Activated T-cell treated with anti-CD3 and anti-CD28 coated beads, Interleukin-2, amount 50 U/mL, for 4 hours (primary cell): ENCODE measurements at regions not wholly inside any gene's neighbourhood (a gene's known extent, or its start where the extent isn't known, plus 50 kb on each side); places are given as distances from the start of the nearest gene placed in this dataset.
A peak's percentile ranks its signal among the peaks of the same experiment; 100 is the strongest.
"Not testable (repeated sequence)": the region's sequence is repeated elsewhere in the genome, so short reads cannot be mapped to it uniquely, and the experiment has no call there.

Source experiments
- ATAC-seq, 2 donors: fragments of 200-7000 bp; cut with Tn5 transposase; one replicate each; pipeline ENCODE4 v1.10.0; 2021
- DNase-seq: peaks from one replicate; pipeline ENCODE4 v3.0.0-alpha.2; 2020
- H3K27me3 Mint-ChIP-seq: one replicate; pipeline ENCODE4 v1.8.0; 2021; ENCODE audit warnings: low read depth, mixed read lengths
- H3K36me3 Mint-ChIP-seq: one replicate; pipeline ENCODE4 v1.8.0; 2022; ENCODE audit warnings: mixed read lengths; ENCODE audit not compliant: insufficient read depth
- H3K4me1 Mint-ChIP-seq: one replicate; pipeline ENCODE4 v1.8.0; 2021; ENCODE audit warnings: low read depth, mixed read lengths
- H3K4me3 Mint-ChIP-seq: one replicate; pipeline ENCODE4 v1.8.0; 2021; ENCODE audit warnings: mild to moderate bottlenecking, moderate library complexity, mixed read lengths
- H3K9me3 Mint-ChIP-seq: one replicate; pipeline ENCODE4 v1.8.0; 2021; ENCODE audit warnings: mixed read lengths

DNA sequence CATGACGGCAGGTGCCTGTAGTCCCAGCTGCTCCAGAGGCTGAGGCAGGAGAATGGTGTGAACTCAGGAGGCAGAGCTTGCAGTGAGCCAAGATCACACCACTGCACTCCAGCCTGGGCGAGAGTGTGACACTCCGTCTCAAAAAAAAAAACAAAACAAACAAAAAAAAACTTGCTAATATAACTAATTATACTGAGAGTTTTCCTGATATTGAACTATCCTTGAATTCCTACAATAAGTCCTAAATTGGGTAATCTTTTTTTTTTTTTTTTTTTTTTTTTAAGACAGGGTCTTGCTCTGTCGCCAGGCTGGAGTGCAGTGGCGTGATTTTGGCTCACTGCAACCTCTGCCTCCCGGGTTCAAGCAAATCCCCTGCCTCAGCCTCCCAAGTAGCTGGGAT lies 122.7 kb upstream of the ATF7IP start:
- Mint-ChIP-seq H3K9me3 (peaks cover 11% of the 10 kb centered on the region), H3K4me1 (peaks cover 24% of the 10 kb centered on the region)
- not testable (repeated sequence) for H3K36me3 Mint-ChIP-seq, DNase-seq, H3K27me3 Mint-ChIP-seq, ATAC-seq, H3K4me3 Mint-ChIP-seq

DNA sequence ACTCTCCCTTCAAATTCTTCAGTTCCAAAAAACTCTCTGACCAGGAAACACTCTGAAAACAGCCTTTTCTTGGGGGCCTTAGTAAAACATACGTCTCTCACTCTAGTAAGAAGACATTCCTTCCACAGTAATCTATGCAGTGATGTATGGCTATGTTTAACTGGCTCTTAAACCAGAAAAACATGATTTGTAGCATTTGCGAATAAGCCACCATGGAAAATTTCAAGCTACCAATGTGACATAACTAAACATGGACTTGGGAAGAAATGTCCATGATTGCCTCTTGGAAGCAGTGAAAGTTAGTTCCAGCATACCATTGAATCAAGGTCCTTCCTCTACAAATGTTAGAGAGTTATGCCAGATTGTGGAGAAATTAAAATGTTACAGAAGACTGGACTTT lies 121.5 kb upstream of the ATF7IP start:
- peaks cover 2% of the 10 kb centered on the region for H3K36me3 Mint-ChIP-seq
- H3K27me3 Mint-ChIP-seq, result no peaks in the 10 kb centered on the region
- no peak for ATAC-seq
- no peak for DNase-seq
- peaks cover 20% of the 10 kb centered on the region for H3K4me1 Mint-ChIP-seq
- no peak overlapping the region for H3K4me3 Mint-ChIP-seq
- H3K9me3 Mint-ChIP-seq, result peaks cover 11% of the 10 kb centered on the region

DNA sequence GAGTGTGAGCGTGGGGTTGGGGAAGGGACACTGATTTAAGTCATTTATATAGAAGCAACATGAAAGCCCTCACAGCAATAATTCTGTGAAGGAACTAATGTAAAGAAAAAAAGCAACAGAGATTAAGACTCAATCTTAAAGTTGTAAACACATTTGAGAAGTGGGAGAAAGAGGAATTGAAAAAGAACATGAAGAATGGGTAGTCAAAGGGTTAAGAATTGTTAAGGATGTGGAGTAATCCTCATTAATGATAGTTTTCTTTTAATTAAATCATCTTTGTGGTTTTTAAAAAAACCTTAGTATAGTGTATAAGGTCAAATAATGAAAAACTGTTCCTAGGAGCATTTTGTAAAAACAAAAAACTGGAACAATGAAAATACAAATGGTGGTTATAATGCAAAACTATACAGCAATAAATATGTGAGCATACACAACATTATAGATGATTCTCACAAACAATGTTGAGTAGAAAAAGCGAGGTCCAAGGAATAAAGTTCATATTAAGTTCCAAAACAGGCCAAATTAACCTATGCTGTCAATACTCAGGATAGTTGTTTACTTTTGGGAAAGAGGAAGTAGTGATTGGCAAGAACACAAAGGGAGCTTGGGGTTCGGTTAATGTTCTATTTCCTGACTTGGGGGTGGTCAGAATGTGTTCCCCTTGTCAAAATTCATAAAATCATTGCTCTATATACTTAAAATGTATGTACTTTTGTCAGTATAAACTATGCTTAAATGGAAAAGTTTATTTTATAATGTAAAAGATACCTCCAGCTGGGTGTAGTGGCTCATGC lies 120.4 kb upstream of the ATF7IP start:
- DNase-seq (no peak), ATAC-seq (no peak)
- Mint-ChIP-seq H3K27me3 (no peaks in the 10 kb centered on the region), H3K4me1 (peaks cover 8% of the 10 kb centered on the region), H3K9me3 (peaks cover 11% of the 10 kb centered on the region), H3K36me3 (peaks cover 2% of the 10 kb centered on the region), H3K4me3 (no peak overlapping the region)

DNA sequence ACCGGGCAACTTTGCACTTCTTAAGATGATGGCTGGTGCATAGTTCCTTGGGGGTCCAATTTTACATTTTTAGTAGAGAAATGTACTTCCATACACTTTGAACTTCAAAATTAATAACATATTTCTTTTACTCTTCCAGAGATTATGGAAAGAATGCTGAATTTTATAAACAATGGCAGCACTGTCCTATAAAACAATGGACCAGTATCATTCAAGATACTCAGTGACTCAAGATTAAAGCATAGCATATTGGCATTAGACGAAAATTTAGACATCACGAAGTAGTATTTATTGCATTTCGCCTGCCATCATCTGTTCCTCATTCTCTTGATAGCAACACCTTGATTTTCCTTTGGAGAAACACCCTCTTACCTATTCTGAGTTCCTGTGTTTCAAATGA lies 118.3 kb upstream of the ATF7IP start:
- DNase-seq, result no peak
- no peak overlapping the region for H3K4me3 Mint-ChIP-seq
- H3K27me3 Mint-ChIP-seq, result no peaks in the 10 kb centered on the region
- peaks cover 3% of the 10 kb centered on the region for H3K4me1 Mint-ChIP-seq
- no peak for ATAC-seq
- H3K9me3 Mint-ChIP-seq, result peaks cover 11% of the 10 kb centered on the region
- H3K36me3 Mint-ChIP-seq, result peaks cover 2% of the 10 kb centered on the region

DNA sequence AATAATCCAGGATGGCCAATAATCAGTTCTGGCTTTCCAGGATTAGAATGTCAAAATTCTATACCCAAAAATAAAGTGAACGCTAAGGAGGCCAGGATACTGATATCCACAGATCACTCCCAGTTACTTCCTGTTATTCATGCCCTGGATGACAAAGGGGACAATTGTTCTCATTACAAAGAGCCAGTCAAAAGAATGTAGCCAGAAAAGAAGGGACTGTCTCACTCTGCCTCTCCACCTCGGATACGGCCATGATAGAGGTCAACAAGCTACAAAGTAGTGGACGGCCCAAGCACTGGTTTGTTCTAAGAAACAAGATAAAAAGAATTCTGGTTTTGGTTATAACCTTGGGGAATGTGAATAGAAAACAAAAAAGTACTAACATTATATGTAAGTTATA lies 116.1 kb upstream of the ATF7IP start:
- ATAC-seq (no peak), DNase-seq (no peak)
- no peaks in the 10 kb centered on the region for H3K27me3 Mint-ChIP-seq
- peaks cover 5% of the 10 kb centered on the region for H3K9me3 Mint-ChIP-seq
- H3K36me3 Mint-ChIP-seq, result no peaks in the 10 kb centered on the region
- no peak overlapping the region for H3K4me3 Mint-ChIP-seq
- peaks cover 3% of the 10 kb centered on the region for H3K4me1 Mint-ChIP-seq

DNA sequence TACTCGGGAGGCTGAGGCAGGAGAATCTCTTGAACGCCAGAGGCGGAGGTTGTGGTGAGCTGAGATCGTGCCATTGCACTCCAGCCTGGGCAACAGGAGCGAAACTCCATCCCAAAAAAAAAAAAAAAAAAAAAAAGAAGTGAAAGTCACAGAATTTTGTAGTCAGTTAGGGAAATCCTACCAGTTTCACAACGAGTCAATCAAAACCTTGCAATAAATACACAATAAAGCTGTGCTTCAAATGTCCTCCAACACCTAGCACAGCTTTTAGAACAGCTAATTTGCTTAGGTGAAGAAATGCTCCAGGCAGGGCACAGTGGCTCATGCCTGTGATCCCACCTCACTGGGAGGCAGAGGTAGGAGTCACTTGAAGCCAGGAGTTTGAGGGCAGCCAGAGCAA lies 112.8 kb upstream of the ATF7IP start:
- no peaks in the 10 kb centered on the region for H3K27me3 Mint-ChIP-seq
- peaks cover 35% of the 10 kb centered on the region for H3K4me1 Mint-ChIP-seq
- H3K9me3 Mint-ChIP-seq, result no peaks in the 10 kb centered on the region
- ATAC-seq (no peak), DNase-seq (no peak)
- H3K4me3 Mint-ChIP-seq, result no peak overlapping the region
- H3K36me3 Mint-ChIP-seq, result no peaks in the 10 kb centered on the region

DNA sequence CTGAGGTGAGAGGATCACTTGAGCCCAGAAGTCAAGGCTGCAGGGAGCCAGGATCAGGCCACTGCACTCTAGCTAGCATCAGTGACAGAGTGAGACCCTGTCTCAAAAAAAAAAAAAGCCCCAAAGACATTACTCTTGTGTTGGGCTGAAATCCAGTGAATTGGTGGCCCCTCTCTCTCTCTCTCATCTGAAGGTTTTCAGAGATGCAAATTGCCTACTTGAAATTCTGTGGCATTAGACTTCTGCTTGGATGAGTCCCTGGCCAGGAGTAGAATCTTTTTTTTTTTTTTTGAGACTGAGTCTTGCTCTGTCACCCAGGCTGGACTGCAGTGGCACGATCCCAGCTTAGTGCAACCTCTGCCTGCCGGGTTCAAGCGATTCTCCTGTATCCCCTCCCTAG lies 112.0 kb upstream of the ATF7IP start:
- Mint-ChIP-seq H3K27me3 (no peaks in the 10 kb centered on the region), H3K4me3 (no peak overlapping the region), H3K4me1 (peaks cover 43% of the 10 kb centered on the region), H3K36me3 (no peaks in the 10 kb centered on the region), H3K9me3 (peaks cover 4% of the 10 kb centered on the region)
- DNase-seq, result no peak
- no peak for ATAC-seq

DNA sequence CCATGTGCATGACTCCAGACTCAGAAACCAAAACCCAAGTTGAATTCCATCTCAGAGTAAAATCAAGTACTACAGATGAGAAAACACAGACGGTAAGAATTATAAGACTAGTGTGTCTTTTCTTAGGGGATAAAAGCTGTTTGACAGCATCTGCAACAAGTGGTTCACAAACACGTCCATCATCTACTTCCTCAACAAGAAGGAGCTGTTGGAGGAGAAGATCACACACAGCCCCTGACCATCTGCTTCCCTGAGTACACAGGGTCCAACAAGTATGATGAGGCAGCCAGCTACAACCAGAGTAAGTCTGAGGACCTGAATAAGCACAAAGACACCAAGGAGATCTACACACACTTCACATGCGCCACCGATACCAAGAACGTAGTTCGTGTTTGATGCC lies 110.7 kb upstream of the ATF7IP start:
- H3K36me3 Mint-ChIP-seq, result no peaks in the 10 kb centered on the region
- no peak overlapping the region for H3K4me3 Mint-ChIP-seq
- no peaks in the 10 kb centered on the region for H3K27me3 Mint-ChIP-seq
- peaks cover 45% of the 10 kb centered on the region for H3K4me1 Mint-ChIP-seq
- H3K9me3 Mint-ChIP-seq, result peaks cover 10% of the 10 kb centered on the region
- no peak for ATAC-seq
- DNase-seq, result no peak

DNA sequence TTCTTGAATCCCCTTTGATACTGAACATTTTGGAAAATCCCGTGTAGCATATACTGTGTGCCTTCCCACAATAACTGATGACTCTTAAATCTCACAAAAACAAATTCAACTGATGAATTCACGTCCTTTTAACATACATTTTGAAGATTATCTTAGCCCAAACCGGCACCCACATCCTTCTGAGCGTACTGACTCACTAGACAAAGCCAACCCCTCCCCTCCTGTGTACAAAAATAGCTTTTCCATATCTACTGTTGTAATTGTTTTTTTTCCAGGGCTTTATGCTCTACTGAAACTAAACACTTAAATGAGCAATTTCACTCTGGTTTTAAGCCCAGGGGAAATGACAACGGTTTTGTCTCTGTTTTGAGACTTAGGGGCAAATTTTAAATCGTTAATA lies 109.4 kb upstream of the ATF7IP start:
- DNase-seq (peak; percentile 31), ATAC-seq (peak; percentile 69 to 73)
- Mint-ChIP-seq H3K4me1 (peaks cover 45% of the 10 kb centered on the region), H3K36me3 (no peaks in the 10 kb centered on the region), H3K27me3 (no peaks in the 10 kb centered on the region), H3K9me3 (peaks cover 10% of the 10 kb centered on the region), H3K4me3 (peak overlapping the region; percentile 11)

DNA sequence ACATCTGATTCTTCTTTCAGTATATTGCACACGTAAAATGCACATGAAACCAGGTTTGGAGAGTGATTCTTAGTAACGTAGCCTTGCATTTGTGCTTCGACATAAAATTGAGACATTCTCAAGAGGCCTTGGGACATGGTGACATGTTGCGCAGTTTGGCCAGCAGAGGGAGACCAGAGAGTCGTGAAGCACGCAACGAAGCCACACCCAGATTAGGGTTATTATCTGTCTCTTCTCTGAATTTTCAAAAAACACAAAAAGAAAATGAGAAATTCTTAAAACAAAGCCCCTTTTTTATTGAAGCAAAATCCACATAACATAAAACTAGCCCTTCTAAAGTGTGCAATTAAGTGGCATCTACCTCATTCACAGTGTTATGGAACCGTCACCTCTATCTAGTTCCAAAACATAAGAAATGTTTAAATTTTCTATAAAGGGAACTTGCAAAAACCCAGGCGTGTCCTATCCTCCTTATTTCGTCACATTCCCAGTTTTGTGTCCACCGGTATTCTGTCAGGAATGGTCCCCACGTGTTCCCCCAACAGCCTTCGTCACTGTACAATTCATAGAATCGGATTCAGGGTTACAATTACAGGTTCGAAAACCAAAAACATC lies 108.8 kb upstream of the ATF7IP start:
- ATAC-seq, result peak; percentile 64 to 69
- peaks cover 45% of the 10 kb centered on the region for H3K4me1 Mint-ChIP-seq
- DNase-seq, result peak; percentile 67
- H3K36me3 Mint-ChIP-seq, result no peaks in the 10 kb centered on the region
- peaks cover 10% of the 10 kb centered on the region for H3K9me3 Mint-ChIP-seq
- H3K4me3 Mint-ChIP-seq, result peak overlapping the region; percentile 11
- H3K27me3 Mint-ChIP-seq, result no peaks in the 10 kb centered on the region

DNA sequence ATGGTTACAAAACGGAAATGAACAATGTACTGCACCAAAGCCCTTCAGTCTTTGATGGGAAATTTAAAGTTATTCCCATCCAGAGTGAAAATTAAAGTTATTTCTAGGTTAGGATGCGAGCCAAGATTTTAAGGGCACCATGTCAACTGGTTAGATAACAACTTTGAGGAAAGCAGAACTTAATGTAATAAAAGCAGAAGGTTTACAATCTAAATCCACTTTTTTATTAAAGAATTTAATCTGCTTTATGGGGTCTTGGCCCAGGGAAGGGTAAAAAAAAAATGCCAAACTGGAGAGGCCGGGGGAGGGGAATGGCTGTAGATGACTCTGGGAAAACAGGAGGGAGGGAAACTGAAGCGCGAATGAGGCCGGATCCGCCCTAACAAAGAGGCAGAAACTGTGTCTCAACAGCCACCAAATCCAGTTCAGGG lies 108.2 kb upstream of the ATF7IP start:
- peaks cover 45% of the 10 kb centered on the region for H3K4me1 Mint-ChIP-seq
- ATAC-seq, result no peak
- H3K27me3 Mint-ChIP-seq, result no peaks in the 10 kb centered on the region
- H3K9me3 Mint-ChIP-seq, result peaks cover 10% of the 10 kb centered on the region
- no peak for DNase-seq
- H3K36me3 Mint-ChIP-seq, result no peaks in the 10 kb centered on the region
- peak overlapping the region; percentile 66 for H3K4me3 Mint-ChIP-seq

DNA sequence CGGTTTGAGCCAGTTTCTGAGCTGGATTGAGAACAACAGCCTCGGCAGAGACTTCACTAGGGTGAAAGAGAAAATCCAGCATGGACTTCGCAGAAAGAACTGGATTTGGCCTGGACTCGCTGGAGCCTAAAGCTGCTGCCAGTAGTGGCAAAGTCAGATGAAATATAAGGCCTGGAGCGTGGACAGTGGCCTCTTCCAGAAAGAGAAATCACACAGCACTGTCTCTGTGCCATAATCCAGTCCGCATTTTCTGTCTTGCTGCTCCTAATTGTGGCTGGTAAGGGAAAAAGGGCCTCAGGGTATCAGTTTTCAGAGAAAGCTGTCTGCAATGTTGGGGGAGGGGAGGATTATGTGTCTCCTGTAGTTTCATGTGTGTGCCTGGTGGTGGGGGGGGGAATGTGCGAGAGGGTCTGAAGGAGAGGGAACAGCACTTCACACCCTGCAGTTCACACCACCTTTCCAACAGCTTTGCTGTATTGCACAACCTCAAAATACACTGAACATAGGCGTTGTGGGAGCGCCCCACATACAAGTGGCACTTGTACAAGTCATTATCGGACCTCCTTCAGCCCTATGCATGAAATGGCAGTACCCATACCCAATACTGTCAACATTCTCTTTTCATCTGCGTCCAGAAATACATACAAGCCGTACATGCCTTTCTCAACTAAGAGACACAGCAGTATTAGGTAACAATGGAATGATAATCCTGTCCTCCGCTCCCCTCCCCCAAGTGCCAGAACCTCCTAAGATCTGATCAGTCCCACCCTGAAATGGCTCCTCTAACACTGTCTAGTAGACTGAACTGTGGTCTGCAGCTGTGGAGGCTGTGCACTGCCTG lies 107.5 kb upstream of the ATF7IP start:
- H3K36me3 Mint-ChIP-seq, result no peaks in the 10 kb centered on the region
- DNase-seq (peak; percentile 44), ATAC-seq (peak; percentile 61 to 71)
- H3K4me3 Mint-ChIP-seq, result peak overlapping the region; percentile 66
- H3K4me1 Mint-ChIP-seq, result peaks cover 45% of the 10 kb centered on the region
- H3K27me3 Mint-ChIP-seq, result no peaks in the 10 kb centered on the region
- peaks cover 10% of the 10 kb centered on the region for H3K9me3 Mint-ChIP-seq

DNA sequence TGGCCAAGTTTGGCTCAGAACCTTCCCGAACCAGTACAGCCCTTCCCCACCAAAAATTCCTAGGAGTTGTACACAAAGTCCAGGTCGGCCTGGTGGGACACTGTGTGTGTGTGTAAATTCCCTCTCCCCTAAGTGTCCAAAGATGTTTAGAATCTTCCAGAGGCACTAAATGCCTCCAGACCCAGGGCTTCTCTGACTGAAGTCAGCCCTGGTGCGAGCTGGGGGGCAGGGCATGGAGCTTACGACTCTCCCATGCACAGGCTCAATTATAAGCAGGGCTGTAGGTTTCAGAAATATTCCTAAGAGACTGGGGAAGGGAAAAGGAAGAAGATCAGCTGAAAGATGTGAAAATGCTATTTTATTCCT lies 106.9 kb upstream of the ATF7IP start:
- DNase-seq (no peak), ATAC-seq (no peak)
- H3K36me3 Mint-ChIP-seq, result no peaks in the 10 kb centered on the region
- peaks cover 10% of the 10 kb centered on the region for H3K9me3 Mint-ChIP-seq
- H3K4me1 Mint-ChIP-seq, result peaks cover 45% of the 10 kb centered on the region
- no peak overlapping the region for H3K4me3 Mint-ChIP-seq
- H3K27me3 Mint-ChIP-seq, result no peaks in the 10 kb centered on the region

DNA sequence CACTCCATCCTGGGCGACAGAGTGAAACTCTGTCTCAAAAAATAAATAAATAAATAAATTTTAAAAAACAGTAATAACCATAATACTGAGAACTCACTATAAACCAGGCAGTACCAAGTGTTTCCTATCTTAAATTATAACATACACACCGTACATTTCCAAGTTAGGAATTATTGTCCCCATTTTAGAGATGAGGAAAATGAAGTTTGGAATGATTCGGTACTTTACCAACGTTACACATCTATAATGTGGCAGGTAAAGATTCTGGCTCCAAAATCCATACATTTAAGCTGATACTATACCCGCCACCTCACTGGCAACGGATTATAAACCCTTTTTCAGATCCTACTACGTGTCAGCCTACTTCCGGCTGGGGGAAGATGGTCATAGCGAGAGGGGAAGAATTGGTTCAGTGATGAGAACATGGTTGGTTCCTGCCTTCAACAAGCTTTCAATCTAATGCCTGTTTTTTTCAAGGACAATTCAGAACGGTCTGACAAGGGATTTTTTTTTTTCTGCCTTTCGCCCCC lies 105.9 kb upstream of the ATF7IP start:
- no peaks in the 10 kb centered on the region for H3K27me3 Mint-ChIP-seq
- ATAC-seq (no peak), DNase-seq (no peak)
- no peaks in the 10 kb centered on the region for H3K36me3 Mint-ChIP-seq
- H3K4me3 Mint-ChIP-seq, result no peak overlapping the region
- peaks cover 14% of the 10 kb centered on the region for H3K9me3 Mint-ChIP-seq
- H3K4me1 Mint-ChIP-seq, result peaks cover 44% of the 10 kb centered on the region
